Progenitor cell of endocrine pancreas (in vitro differentiated cells): ENCODE measurements at regions not wholly inside any gene's neighbourhood (a gene's known extent, or its start where the extent isn't known, plus 50 kb on each side); places are given as distances from the start of the nearest gene placed in this dataset.

ENCODE experiments used
- DNase-seq: peaks from one replicate; pipeline ENCODE4 v3.0.0; 2021; ENCODE audit warnings: low spot score; ENCODE audit not compliant: unreplicated experiment
- H3K27ac Mint-ChIP-seq: 2 replicates; pipeline ENCODE4 v1.8.0; 2021; ENCODE audit warnings: mild to moderate bottlenecking, moderate library complexity, mixed read lengths
- H3K27me3 Mint-ChIP-seq: 2 replicates; pipeline ENCODE4 v1.8.0; 2021; ENCODE audit warnings: mixed read lengths
- H3K36me3 Mint-ChIP-seq: 2 replicates; pipeline ENCODE4 v1.8.0; 2022; ENCODE audit warnings: mixed read lengths; ENCODE audit not compliant: insufficient read depth
- H3K4me1 Mint-ChIP-seq: 2 replicates; pipeline ENCODE4 v1.8.0; 2021; ENCODE audit warnings: low read depth, mixed read lengths
- H3K4me3 Mint-ChIP-seq: 2 replicates; pipeline ENCODE4 v1.8.0; 2021; ENCODE audit warnings: low read depth, mild to moderate bottlenecking, moderate library complexity, mixed read lengths
- H3K9me3 Mint-ChIP-seq: 2 replicates; pipeline ENCODE4 v1.8.0; 2021; ENCODE audit warnings: low read depth, mixed read lengths
- TF ChIP-seq, protein P1 (sequence below): fragments of 200-600 bp; sonication (generic); IDR thresholded peaks from one replicate; pipeline ENCODE4 v1.5.0; 2021; ENCODE audit warnings: antibody characterized with exemption, mild to moderate bottlenecking; ENCODE audit not compliant: unreplicated experiment

DNA sequence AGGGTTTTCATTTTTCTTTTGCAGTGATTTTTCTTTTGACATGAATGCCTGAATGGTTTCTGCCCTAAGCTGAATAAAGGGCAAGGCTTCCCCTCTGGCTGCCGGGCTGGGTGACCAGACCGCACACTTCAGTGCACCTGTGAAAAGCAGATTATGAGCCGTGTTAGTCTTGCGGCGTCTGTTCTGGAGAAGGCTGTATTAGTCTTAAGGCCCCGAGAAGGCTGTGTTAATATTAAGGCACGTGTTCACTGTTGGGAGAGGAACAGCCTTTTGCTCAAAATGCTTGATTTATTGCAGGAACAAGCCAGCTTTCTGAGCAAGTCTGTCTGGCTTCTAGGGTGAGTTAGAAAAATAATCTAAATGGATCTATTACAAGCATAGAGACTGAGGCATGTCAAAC is 54.7 kb upstream of the DNAH14 start:
- no peak overlapping the region for H3K4me3 Mint-ChIP-seq
- no peaks in the 10 kb centered on the region for H3K36me3 Mint-ChIP-seq
- no peak for DNase-seq
- TF ChIP-seq, protein P1, sequence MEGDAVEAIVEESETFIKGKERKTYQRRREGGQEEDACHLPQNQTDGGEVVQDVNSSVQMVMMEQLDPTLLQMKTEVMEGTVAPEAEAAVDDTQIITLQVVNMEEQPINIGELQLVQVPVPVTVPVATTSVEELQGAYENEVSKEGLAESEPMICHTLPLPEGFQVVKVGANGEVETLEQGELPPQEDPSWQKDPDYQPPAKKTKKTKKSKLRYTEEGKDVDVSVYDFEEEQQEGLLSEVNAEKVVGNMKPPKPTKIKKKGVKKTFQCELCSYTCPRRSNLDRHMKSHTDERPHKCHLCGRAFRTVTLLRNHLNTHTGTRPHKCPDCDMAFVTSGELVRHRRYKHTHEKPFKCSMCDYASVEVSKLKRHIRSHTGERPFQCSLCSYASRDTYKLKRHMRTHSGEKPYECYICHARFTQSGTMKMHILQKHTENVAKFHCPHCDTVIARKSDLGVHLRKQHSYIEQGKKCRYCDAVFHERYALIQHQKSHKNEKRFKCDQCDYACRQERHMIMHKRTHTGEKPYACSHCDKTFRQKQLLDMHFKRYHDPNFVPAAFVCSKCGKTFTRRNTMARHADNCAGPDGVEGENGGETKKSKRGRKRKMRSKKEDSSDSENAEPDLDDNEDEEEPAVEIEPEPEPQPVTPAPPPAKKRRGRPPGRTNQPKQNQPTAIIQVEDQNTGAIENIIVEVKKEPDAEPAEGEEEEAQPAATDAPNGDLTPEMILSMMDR, result no peak
- peak overlapping the region; percentile 41 for H3K27ac Mint-ChIP-seq
- no peaks in the 10 kb centered on the region for H3K27me3 Mint-ChIP-seq
- no peaks in the 10 kb centered on the region for H3K9me3 Mint-ChIP-seq
- peaks cover 20% of the 10 kb centered on the region for H3K4me1 Mint-ChIP-seq

DNA sequence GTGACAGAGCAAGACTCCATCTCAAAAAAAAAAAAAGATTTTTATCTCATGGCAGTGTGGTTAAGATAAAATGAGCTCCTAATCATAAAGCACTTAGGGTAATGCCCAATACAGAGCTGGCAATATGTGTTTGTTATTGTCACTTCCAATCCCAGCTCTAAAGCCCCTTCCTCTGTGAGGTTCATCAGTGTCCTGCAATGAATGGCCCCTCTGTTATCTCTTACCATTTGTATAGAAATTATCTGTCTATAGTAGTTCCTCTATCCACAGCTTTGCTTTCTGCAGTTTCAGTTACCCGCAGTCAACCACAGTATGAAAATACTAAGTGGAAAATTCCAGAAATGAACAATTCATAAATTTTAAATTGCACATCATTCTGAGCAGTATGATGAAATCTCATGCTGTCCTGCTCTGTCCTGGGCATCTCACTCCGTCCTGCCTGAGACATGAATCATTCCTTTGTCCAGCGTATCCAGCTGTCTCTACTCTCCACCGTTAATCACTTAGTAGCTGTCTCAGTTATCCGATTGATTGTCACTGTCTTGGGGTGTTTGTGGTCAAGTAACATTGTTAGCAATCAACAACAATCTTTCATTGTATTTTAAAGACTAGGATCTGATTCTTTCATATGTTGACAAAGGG is 50.2 kb upstream of the DNAH14 start:
- Mint-ChIP-seq H3K4me1 (peaks cover 28% of the 10 kb centered on the region), H3K4me3 (no peak overlapping the region)

More for the DNA sequence above, 50.2 kb upstream of the DNAH14 start:
- no peaks in the 10 kb centered on the region for H3K27me3 Mint-ChIP-seq
- no peak for DNase-seq
- TF ChIP-seq, protein P1, result no peak
- H3K9me3 Mint-ChIP-seq, result no peaks in the 10 kb centered on the region
- H3K27ac Mint-ChIP-seq, result no peak overlapping the region
- no peaks in the 10 kb centered on the region for H3K36me3 Mint-ChIP-seq
